ENCODE measurements at regions not wholly inside any gene's neighbourhood (a gene's known extent, or its start where the extent isn't known, plus 50 kb on each side); places are given as distances from the start of the nearest gene placed in this dataset.

GRCh38 chr3:153952091-153952490 is 169.1 kb upstream of the ARHGEF26 start:
- TF ChIP-seq, protein P1, sequence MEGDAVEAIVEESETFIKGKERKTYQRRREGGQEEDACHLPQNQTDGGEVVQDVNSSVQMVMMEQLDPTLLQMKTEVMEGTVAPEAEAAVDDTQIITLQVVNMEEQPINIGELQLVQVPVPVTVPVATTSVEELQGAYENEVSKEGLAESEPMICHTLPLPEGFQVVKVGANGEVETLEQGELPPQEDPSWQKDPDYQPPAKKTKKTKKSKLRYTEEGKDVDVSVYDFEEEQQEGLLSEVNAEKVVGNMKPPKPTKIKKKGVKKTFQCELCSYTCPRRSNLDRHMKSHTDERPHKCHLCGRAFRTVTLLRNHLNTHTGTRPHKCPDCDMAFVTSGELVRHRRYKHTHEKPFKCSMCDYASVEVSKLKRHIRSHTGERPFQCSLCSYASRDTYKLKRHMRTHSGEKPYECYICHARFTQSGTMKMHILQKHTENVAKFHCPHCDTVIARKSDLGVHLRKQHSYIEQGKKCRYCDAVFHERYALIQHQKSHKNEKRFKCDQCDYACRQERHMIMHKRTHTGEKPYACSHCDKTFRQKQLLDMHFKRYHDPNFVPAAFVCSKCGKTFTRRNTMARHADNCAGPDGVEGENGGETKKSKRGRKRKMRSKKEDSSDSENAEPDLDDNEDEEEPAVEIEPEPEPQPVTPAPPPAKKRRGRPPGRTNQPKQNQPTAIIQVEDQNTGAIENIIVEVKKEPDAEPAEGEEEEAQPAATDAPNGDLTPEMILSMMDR (IDR thresholded peaks at IDR 0.05; ENCODE audit: extremely low read depth in 1 of 2, insufficient read depth in 1 of 2, low read depth in 1 of 2, low read length in 2 of 2) = no peak
- TF ChIP-seq MAX (IDR thresholded peaks at IDR 0.05; ENCODE audit: insufficient read depth, insufficient read length) (no peak), JUN (IDR thresholded peaks at IDR 0.05; ENCODE audit: borderline replicate concordance, insufficient read depth, insufficient read length, low read depth) (no peak), MYC (IDR thresholded peaks at IDR 0.05; ENCODE audit: low read depth, low read length) (no peak), EZH2 (IDR thresholded peaks at IDR 0.05; ENCODE audit: borderline replicate concordance, low read depth, low read length, severe bottlenecking) (no peak), POLR2AphosphoS5 (IDR thresholded peaks at IDR 0.05; ENCODE audit: insufficient read depth, low read depth, low read length) (no peak), FOS (IDR thresholded peaks at IDR 0.05; ENCODE audit: borderline replicate concordance, insufficient read depth, low read length) (no peak), GATA2 (IDR thresholded peaks at IDR 0.05; ENCODE audit: insufficient read depth, insufficient read length, low read depth, low read length) (no peak), POLR2A (IDR thresholded peaks at IDR 0.05; ENCODE audit: low read depth, low read length) (no peak)
- Histone ChIP-seq H4K20me1 (replicated peaks; ENCODE audit: control insufficient read depth, extremely low read depth, insufficient read depth, low read length) (no peaks in the 10 kb centered on the region), H3K9me1 (replicated peaks; ENCODE audit: control insufficient read depth, extremely low read depth, insufficient read depth, low read length) (no peaks in the 10 kb centered on the region), H3K4me2 (ENCODE audit: insufficient read depth, low read length) (no peak overlapping the region), H3K36me3 (ENCODE audit: control insufficient read depth in 2 of 2, extremely low read depth in 1 of 2, insufficient read depth in 2 of 2, low read length in 2 of 2) (no peaks in the 10 kb centered on the region), H3K9me3 (replicated peaks; ENCODE audit: control insufficient read depth, insufficient read depth, low read length) (no peaks in the 10 kb centered on the region), H3K79me2 (ENCODE audit: control insufficient read depth, insufficient read depth, low read length) (no peaks in the 10 kb centered on the region), H2AFZ (ENCODE audit: low read depth, low read length) (no peak overlapping the region), H3K4me1 (ENCODE audit: control insufficient read depth, extremely low read depth, insufficient read depth, low read length) (no peaks in the 10 kb centered on the region), H3K27me3 (ENCODE audit: control insufficient read depth in 2 of 2, insufficient read depth in 2 of 2, low read length in 2 of 2) (peaks cover 0 to 2% of the 10 kb centered on the region in 2 experiments), H3K4me3 (replicated peaks in 1 of 3; ENCODE audit: insufficient read depth in 1 of 3, low read depth in 1 of 3, low read length in 3 of 3) (no peak overlapping the region), H3K27ac (ENCODE audit: insufficient read depth, low read depth, low read length) (no peak overlapping the region), H3K9ac (replicated peaks; ENCODE audit: extremely low read depth, insufficient read depth, low read length) (no peak overlapping the region)
- dilution Hi-C loops (cut with MboI; ENCODE audit: extremely low pct_ligation_motif_present, low sequenced_read_pairs) (no loop called here), intact Hi-C loops (cut with micrococcal nuclease) (no loop called here)
- BruUV-seq (replicated peaks) = no TSS peak
- POLR2A ChIA-PET = no interaction called here
- CTCF ChIA-PET = interaction anchor here (2.1 kb wide), 1 partner anchor 18 kb away, joined by 12 read pairs; no protein-coding TSS in a partner anchor
- FAIRE-seq (no peak), DNase-seq (ENCODE audit: low read depth, low spot score) (no peak)
